ENCODE measurements at regions not wholly inside any gene's neighbourhood (a gene's known extent, or its start where the extent isn't known, plus 50 kb on each side); places are given as distances from the start of the nearest gene placed in this dataset.

DNA sequence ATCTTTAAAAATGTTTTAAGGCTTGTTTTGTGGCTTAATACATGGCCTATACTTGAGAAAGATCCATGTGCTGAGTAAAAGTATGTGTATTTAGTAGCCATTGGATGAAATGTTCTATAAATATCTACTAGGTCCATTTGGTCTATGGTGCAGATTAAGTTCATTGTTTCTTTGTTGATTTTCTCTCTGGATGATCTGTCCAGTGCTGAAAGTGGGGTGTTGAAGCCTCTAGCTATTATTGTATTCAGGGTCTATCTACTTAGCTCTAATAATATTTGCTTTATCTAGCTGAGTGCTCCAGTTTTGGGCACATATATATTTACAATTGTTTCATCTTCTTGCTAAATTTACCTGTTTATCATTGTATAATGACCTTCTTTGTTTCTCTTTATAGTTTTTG, 272.2 kb upstream of the NR4A3 start:
- TF ChIP-seq, protein P1, sequence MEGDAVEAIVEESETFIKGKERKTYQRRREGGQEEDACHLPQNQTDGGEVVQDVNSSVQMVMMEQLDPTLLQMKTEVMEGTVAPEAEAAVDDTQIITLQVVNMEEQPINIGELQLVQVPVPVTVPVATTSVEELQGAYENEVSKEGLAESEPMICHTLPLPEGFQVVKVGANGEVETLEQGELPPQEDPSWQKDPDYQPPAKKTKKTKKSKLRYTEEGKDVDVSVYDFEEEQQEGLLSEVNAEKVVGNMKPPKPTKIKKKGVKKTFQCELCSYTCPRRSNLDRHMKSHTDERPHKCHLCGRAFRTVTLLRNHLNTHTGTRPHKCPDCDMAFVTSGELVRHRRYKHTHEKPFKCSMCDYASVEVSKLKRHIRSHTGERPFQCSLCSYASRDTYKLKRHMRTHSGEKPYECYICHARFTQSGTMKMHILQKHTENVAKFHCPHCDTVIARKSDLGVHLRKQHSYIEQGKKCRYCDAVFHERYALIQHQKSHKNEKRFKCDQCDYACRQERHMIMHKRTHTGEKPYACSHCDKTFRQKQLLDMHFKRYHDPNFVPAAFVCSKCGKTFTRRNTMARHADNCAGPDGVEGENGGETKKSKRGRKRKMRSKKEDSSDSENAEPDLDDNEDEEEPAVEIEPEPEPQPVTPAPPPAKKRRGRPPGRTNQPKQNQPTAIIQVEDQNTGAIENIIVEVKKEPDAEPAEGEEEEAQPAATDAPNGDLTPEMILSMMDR (IDR thresholded peaks at IDR 0.05), result no peak
- no peak for TF ChIP-seq POLR2A (IDR thresholded peaks at IDR 0.05)
